Fibroblast of lung (primary cell): ENCODE measurements at regions not wholly inside any gene's neighbourhood (a gene's known extent, or its start where the extent isn't known, plus 50 kb on each side); places are given as distances from the start of the nearest gene placed in this dataset.
A peak's percentile ranks its signal among the peaks of the same experiment; 100 is the strongest.

Experiments used
- DNase-seq, 2 donors: peaks; one replicate each; pipeline versions ENCODE4 v3.0.0 to v3.0.0-alpha.2; 2010; ENCODE audit warnings: low read depth in 2 of 2
- H2AFZ ChIP-seq: 2 replicates; pipeline ENCODE4 v1.5.1; 2012; ENCODE audit warnings: low read length, control low read depth, inconsistent platforms
- H3K27ac ChIP-seq: 2 replicates; pipeline ENCODE4 v1.5.1; 2011; ENCODE audit warnings: low read length, control low read depth; ENCODE audit not compliant: insufficient read depth
- H3K27me3 ChIP-seq: 2 replicates; pipeline ENCODE4 v1.5.1; 2011; ENCODE audit warnings: mild to moderate bottlenecking, low read length; ENCODE audit not compliant: control insufficient read depth, insufficient read depth
- H3K36me3 ChIP-seq: 2 replicates; pipeline ENCODE4 v1.5.1; 2011; ENCODE audit warnings: low read length; ENCODE audit not compliant: control insufficient read depth, insufficient read depth
- H3K4me1 ChIP-seq: 2 replicates; pipeline ENCODE4 v1.5.1; 2011; ENCODE audit warnings: low read length; ENCODE audit not compliant: control insufficient read depth, insufficient read depth; ENCODE audit errors: extremely low read depth
- H3K4me2 ChIP-seq: 2 replicates; pipeline ENCODE4 v1.5.1; 2011; ENCODE audit warnings: low read length, control low read depth; ENCODE audit not compliant: insufficient read depth; ENCODE audit errors: extremely low read depth
- H3K4me3 ChIP-seq, 4 experiments: fragments of 200-600 bp in 1 of 4; sonication (generic) in 1 of 4; replicated peaks in 1 of 4; 2 replicates each; pipeline ENCODE4 v1.5.1; 2011 to 2016; ENCODE audit warnings: low read length in 4 of 4, low read depth in 3 of 4, mild to moderate bottlenecking in 3 of 4, control low read depth in 2 of 4, inconsistent platforms in 1 of 4, mixed read lengths in 1 of 4; ENCODE audit not compliant: insufficient read depth in 1 of 4; ENCODE audit errors: control extremely low read depth in 1 of 4
- H3K79me2 ChIP-seq: 2 replicates; pipeline ENCODE4 v1.5.1; 2012; ENCODE audit warnings: mild to moderate bottlenecking, low read length, inconsistent platforms; ENCODE audit not compliant: control insufficient read depth, insufficient read depth
- H3K9ac ChIP-seq: 2 replicates; pipeline ENCODE4 v1.5.1; 2011; ENCODE audit warnings: mild to moderate bottlenecking, low read length, control low read depth; ENCODE audit not compliant: insufficient read depth
- H3K9me3 ChIP-seq: 2 replicates; pipeline ENCODE4 v1.5.1; 2012; ENCODE audit warnings: low read depth, low read length; ENCODE audit not compliant: control insufficient read depth, insufficient read depth
- H4K20me1 ChIP-seq: 2 replicates; pipeline ENCODE4 v1.5.1; 2011; ENCODE audit warnings: low read length; ENCODE audit not compliant: control insufficient read depth, insufficient read depth; ENCODE audit errors: extremely low read depth
- CTCF ChIP-seq, 2 donors: IDR thresholded peaks in 1 of 2; conservative IDR thresholded peaks in 1 of 2; 1 replicate in 1 of 2; 2 replicates in 1 of 2; pipeline ENCODE4 v1.5.1; 2011 to 2012; ENCODE audit warnings: low read length in 2 of 2, control low read depth in 1 of 2, inconsistent platforms in 1 of 2, low read depth in 1 of 2, mild to moderate bottlenecking in 1 of 2
- EZH2 ChIP-seq: IDR thresholded peaks from 2 replicates; pipeline ENCODE4 v1.5.1; 2012; ENCODE audit warnings: low read length, control low read depth, mild to moderate bottlenecking; ENCODE audit errors: missing control alignments

DNA sequence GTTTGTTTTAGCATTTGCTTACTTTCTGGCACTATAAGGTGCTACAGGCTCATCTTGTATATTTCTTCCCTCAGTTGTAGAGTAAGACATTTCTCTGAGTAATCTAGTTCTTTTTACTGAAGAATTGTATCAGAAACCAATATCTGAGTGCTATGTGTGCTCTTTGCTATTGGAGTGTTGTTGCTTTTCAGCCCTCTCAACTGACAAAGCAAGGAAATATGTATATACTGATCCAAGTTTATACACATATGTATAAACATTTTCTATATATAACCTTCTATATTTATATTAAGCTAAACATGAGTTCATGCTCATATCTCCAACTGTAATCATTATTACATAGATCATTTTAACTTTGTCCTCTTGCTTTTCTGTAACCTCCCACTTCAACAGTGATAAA lies 405.7 kb downstream of the RFPL4B start:
- Histone ChIP-seq H3K27ac (no peak overlapping the region), H3K79me2 (no peaks in the 10 kb centered on the region), H3K9ac (no peak overlapping the region), H4K20me1 (no peaks in the 10 kb centered on the region), H3K9me3 (no peaks in the 10 kb centered on the region), H3K36me3 (no peaks in the 10 kb centered on the region), H3K27me3 (no peaks in the 10 kb centered on the region), H2AFZ (no peak overlapping the region), H3K4me3 (no peak overlapping the region), H3K4me1 (no peaks in the 10 kb centered on the region), H3K4me2 (peak overlapping the region; percentile 59)
- DNase-seq = peak in 1 of 2 donors; percentile 65
- no peak for TF ChIP-seq CTCF (conservative IDR thresholded peaks at IDR 0.05 in 1 of 2, IDR thresholded peaks at IDR 0.05 in 1 of 2; ENCODE audit: low read depth in 1 of 2, low read length in 2 of 2)
- no peak for TF ChIP-seq EZH2

DNA sequence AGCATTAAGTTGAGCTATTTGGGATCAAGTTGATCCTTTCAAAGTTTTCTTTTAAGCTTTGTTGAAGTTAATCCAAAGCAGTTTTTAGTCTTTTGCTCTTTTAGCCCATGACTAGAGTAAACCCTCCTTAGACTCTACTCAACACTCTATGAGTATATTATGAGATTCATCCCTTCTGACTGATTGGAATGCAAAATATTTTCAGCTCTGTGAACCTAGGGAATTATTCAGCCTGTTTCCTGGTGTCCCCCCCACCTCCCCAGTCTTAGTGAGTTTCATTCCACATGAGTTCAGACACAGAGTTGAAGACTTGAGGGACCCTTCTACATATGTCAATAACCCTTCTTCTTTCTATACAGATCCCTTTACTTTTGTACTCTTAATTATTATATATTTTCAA lies 413.7 kb downstream of the RFPL4B start:
- Histone ChIP-seq H3K4me3 (no peak overlapping the region), H3K9me3 (no peaks in the 10 kb centered on the region), H3K9ac (no peak overlapping the region), H3K4me1 (no peaks in the 10 kb centered on the region), H4K20me1 (no peaks in the 10 kb centered on the region), H2AFZ (no peak overlapping the region), H3K36me3 (no peaks in the 10 kb centered on the region), H3K79me2 (no peaks in the 10 kb centered on the region), H3K27me3 (no peaks in the 10 kb centered on the region), H3K4me2 (no peak overlapping the region), H3K27ac (no peak overlapping the region)
- TF ChIP-seq CTCF (conservative IDR thresholded peaks at IDR 0.05 in 1 of 2, IDR thresholded peaks at IDR 0.05 in 1 of 2; ENCODE audit: low read depth in 1 of 2, low read length in 2 of 2) (no peak), EZH2 (no peak)
- DNase-seq = peak in 1 of 2 donors; percentile 31

DNA sequence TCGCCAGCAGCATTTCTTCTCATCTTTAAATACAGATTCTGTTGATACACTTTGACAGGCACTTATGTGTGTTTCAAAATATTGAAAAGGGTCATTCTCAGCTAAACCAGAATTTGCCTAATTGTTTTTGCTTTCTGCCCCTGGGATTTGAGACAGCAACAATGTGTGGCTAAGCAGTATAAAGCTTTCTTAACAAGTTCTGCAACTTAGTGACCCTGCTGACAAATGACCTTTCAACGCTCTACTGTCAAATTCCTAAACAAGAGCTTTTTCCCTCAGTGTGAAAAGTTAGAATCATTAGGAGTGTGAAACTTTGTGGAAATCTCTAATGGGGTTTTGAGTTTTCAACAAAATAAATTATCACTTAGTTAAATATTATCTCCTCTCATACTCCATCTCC lies 414.6 kb downstream of the RFPL4B start:
- no peaks in the 10 kb centered on the region for H3K9me3 ChIP-seq
- no peak overlapping the region for H3K9ac ChIP-seq

More for the DNA sequence above, 414.6 kb downstream of the RFPL4B start:
- Histone ChIP-seq H3K36me3 (no peaks in the 10 kb centered on the region), H3K27me3 (no peaks in the 10 kb centered on the region), H3K4me1 (no peaks in the 10 kb centered on the region), H3K27ac (no peak overlapping the region), H3K4me2 (no peak overlapping the region), H3K79me2 (no peaks in the 10 kb centered on the region), H4K20me1 (no peaks in the 10 kb centered on the region), H2AFZ (no peak overlapping the region), H3K4me3 (no peak overlapping the region)
- TF ChIP-seq EZH2 = no peak
- no peak for TF ChIP-seq CTCF (conservative IDR thresholded peaks at IDR 0.05 in 1 of 2, IDR thresholded peaks at IDR 0.05 in 1 of 2; ENCODE audit: low read depth in 1 of 2, low read length in 2 of 2)
- DNase-seq = no peak
